22Rv1 (cell line): ENCODE measurements at regions not wholly inside any gene's neighbourhood (a gene's known extent, or its start where the extent isn't known, plus 50 kb on each side); places are given as distances from the start of the nearest gene placed in this dataset.

Experiments
- H3K27ac ChIP-seq: fragments of 450-650 bp; 2 replicates; pipeline ENCODE4 v1.5.1; 2017
- CTCF ChIP-seq: fragments of 450-650 bp; IDR thresholded peaks from 2 replicates; pipeline ENCODE4 v1.5.1; 2017; ENCODE audit warnings: mild to moderate bottlenecking
- ZFX ChIP-seq: fragments of 450-650 bp; IDR thresholded peaks from 2 replicates; pipeline ENCODE4 v1.6.1; 2017; ENCODE audit warnings: antibody characterized with exemption, borderline replicate concordance

- no peak overlapping the region for H3K27ac ChIP-seq
- TF ChIP-seq CTCF (no peak), ZFX (no peak)
Observed at GRCh38 chr5:6194261-6194875, 184.0 kb downstream of the MED10 start.

- H3K27ac ChIP-seq, result no peak overlapping the region
- TF ChIP-seq CTCF, result no peak
- no peak for TF ChIP-seq ZFX
Observed at GRCh38 chr5:6193310-6193709, 185.0 kb downstream of the MED10 start.

- no peak overlapping the region for H3K27ac ChIP-seq
- no peak for TF ChIP-seq ZFX
- no peak for TF ChIP-seq CTCF
Observed at GRCh38 chr5:6190838-6191237, 187.5 kb downstream of the MED10 start.

- TF ChIP-seq ZFX (no peak), CTCF (no peak)
- H3K27ac ChIP-seq, result no peak overlapping the region
Observed at GRCh38 chr5:6188976-6189375, 189.4 kb downstream of the MED10 start.

- H3K27ac ChIP-seq, result no peak overlapping the region
- TF ChIP-seq CTCF (no peak), ZFX (no peak)
Observed at GRCh38 chr5:6188344-6188743, 190.0 kb downstream of the MED10 start.

- TF ChIP-seq ZFX, result no peak
- TF ChIP-seq CTCF, result no peak
- no peak overlapping the region for H3K27ac ChIP-seq
Observed at GRCh38 chr5:6187501-6187900, 190.8 kb downstream of the MED10 start.

GRCh38 chr5:6185574-6185973, 192.8 kb downstream of the MED10 start:
- H3K27ac ChIP-seq, result no peak overlapping the region
- no peak for TF ChIP-seq ZFX
- no peak for TF ChIP-seq CTCF
